HG02852 (cell line): ENCODE measurements at regions not wholly inside any gene's neighbourhood (a gene's known extent, or its start where the extent isn't known, plus 50 kb on each side); places are given as distances from the start of the nearest gene placed in this dataset.
"Not testable (repeated sequence)": the region's sequence is repeated elsewhere in the genome, so short reads cannot be mapped to it uniquely, and the experiment has no call there.

Experiments used
- ATAC-seq: cut with Tn5 transposase; IDR thresholded peaks from one replicate; pipeline ENCODE4 v1.9.1; 2021; ENCODE audit warnings: mild to moderate bottlenecking, moderate library complexity; ENCODE audit not compliant: unreplicated experiment

GRCh38 chr6:19712012-19712688, 125.0 kb upstream of the ID4 start:
- no peak for ATAC-seq

GRCh38 chr6:19712998-19713397, 124.2 kb upstream of the ID4 start:
- no peak for ATAC-seq

GRCh38 chr6:19713411-19713810, 123.8 kb upstream of the ID4 start:
- no peak for ATAC-seq

GRCh38 chr6:19713984-19714383, 123.2 kb upstream of the ID4 start:
- no peak for ATAC-seq

DNA sequence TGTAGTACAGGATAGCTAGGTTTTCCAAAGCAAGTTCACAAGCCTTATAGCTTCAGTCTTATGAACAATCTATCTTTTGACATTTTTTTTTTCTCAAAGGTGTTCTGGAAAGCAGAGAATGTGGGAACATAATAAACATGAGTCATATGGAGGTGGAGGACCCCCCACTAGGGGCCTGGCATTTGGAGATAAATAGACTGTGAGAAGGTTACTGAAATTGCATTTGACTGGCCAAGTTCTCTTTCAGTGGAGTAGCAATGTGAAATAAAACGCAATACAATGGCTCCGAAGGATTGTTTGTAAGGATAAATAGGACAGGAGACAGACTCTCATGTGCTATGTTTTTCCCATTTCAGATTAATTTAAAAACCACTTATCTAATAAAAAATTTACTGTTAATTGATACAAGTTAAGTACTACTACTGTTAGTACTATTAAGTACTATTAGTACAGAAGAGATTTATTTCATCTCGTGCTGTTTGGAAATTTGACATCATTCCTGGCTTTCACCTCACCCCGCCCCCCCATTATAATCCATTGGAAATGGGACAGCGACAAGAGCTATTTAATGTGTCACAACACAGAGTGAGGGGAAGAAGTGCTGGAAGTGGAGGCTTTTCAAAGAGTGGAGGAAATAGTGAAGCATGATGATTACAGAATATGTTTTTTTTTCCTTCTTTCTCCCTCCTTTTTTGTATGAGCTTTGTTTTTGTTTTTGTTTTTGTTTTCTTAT, 122.6 kb upstream of the ID4 start:
- no peak for ATAC-seq

DNA sequence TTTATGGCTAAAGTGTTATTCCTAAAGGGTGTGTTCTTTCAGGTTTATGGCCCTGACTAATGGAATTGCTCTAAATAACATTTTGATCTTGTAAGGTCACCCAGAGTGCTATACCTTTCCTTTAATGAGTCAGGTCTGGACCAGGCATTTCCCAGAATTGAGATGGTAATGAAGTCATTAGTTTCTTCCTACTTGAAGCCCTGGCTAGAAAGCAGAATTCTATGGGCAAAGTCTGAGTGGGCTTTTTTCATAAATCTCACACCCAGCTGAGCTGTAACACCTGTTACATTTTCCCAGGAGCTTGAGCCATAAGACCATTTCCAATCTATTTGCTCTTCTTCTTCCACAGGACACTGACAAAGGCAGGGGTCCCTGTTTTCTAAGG, 122.0 kb upstream of the ID4 start:
- no peak for ATAC-seq

DNA sequence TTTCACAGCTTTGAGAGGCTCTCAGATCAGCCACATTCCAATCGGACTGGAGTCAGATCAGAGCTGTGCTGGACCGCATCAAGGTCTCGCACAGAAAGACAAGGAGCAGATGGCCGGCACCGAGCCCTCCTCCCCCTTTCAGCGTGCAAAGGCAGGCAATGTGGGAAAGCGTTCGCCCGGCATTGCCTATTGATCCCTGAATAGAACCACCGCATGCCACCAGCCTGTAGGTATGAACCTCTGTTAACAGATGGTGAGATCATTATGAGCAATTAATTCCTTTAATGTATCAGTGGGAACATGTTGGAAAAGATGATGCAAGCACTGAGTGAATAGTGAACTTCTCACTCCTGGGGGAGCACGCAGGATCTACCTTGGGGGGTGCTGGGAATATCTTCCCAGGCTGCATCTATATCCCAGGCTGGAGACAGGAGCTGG, 117.5 kb upstream of the ID4 start:
- no peak for ATAC-seq

DNA sequence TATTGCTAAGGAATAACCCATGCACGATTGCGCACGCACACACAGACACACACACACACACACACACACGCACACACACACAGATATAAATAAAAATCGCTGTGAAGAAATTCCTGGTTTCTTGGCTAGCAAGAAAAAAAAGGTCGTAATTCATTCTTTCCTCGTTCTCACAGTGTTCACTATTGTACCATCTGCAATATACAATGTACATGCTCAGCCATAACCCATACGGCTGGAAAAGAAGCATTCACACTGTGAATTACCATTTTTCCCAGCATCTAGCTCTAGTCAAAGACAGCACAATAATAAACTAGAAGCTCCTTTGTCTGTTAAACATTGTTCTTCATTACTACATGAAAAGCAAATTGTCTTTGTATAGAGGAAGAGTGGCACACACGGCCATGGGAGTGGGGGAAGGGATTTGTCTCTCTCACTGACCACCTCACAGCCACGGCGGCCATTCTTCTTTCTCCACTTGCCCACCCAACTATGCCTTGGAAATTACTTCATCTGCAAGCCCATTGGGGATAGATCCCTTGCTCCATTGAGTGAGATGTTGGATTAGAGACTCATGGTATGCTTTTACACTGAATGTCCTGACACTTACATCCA, 115.3 kb upstream of the ID4 start:
- ATAC-seq, result no peak

GRCh38 chr6:19722999-19723398, 114.2 kb upstream of the ID4 start:
- no peak for ATAC-seq

DNA sequence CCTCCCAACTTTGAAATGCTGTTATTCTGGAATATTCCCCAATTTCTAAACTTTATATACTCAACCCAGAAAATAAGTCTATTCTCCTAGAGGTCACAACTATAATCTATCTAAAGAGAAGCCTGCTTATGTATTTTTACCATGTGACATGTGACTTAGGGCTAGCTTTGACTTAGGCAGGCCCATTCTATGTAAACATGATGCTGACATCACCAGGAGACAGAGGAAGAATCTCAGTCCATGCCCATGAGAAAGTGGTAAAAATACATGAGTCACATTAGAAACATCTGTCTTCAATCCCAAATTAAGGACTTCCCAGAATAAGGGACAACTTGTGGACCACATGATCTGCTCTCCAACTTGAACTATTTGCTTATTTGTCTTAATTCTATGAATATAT, 113.6 kb upstream of the ID4 start:
- ATAC-seq, result no peak

DNA sequence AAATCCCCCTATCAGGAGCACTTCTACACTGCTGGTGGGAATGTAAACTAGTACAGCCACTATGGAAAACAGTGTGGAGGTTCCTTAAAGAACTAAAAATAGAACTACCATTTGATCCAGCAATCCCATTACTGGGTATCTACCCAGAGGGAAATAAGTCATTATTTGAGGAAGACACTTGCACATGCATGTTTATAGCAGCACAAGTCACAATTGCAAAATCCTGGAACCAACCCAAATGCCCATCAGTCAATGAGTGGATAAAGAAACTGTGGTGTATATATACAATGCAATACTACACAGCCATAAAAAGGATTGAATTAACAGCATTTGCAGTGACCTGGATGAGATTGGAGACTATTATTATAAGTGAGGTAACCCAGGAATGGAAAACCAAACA, 111.7 kb upstream of the ID4 start:
- ATAC-seq, result not testable (repeated sequence)

- no peak for ATAC-seq
Measured at GRCh38 chr6:19731282-19731681, 105.9 kb upstream of the ID4 start.

DNA sequence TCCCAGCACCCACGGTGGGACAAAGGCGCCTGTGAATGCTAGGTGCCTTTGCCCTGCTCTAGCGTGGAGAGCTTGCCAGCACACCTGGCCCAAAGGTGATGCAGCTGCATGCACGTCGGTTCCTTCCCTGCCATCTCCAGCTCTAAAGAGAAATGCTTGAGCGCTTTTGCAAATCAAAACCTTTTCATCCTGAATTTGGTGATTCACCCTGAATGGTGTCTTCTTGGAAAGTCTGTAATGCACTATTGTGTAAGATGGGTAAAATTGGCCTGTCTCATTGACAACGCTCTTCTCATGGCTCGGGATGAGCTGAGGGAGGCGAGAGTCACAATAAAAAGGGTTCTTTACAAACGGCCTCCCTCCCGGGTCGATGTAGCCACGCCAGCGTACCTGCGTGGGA, 103.1 kb upstream of the ID4 start:
- no peak for ATAC-seq

- no peak for ATAC-seq
Measured at GRCh38 chr6:19734519-19734918, 102.7 kb upstream of the ID4 start.

- ATAC-seq, result no peak
Measured at GRCh38 chr6:19736066-19736465, 101.1 kb upstream of the ID4 start.

DNA sequence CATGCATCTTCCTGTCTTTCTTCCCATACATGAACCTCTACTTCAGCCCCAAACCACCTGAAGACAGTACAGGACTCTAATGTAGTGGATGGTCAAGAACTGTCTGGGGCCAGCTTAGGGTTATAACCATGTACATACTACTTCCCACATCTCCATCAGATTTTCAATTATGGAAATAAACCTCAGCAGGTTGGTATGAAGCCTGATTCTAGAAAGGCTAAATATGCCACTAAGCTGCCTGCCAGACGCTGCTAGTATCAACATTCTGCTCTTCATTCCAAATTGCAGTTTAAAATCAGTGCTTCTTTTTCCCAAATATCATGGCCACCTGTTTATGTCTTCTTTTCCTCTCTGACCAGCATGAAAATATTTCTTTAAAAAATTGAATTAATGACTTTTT, 99.2 kb upstream of the ID4 start:
- ATAC-seq, result no peak

GRCh38 chr6:19749722-19750121, 87.4 kb upstream of the ID4 start:
- no peak for ATAC-seq

- ATAC-seq, result no peak
Measured at GRCh38 chr6:19752746-19753145, 84.4 kb upstream of the ID4 start.

- no peak for ATAC-seq
Measured at GRCh38 chr6:19753826-19754225, 83.3 kb upstream of the ID4 start.

DNA sequence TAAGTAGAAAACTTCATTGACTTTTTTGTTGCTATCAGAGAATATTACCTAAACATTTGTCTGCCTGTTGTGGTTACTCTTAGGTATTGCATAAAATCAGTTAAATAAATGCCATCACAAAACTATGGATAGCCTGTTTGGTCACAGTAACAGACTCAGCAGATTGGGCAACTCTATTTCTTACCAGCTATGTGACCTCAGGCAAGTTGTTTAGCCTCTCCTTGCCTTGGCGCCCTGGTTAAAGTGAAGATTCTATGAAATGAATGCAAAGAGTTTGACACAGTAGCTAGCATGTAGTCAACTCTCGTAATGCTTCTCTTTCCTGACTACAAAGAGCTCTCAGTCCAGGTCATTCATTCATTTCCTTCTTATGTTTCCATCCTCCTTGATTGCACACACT, 82.5 kb upstream of the ID4 start:
- ATAC-seq, result no peak

DNA sequence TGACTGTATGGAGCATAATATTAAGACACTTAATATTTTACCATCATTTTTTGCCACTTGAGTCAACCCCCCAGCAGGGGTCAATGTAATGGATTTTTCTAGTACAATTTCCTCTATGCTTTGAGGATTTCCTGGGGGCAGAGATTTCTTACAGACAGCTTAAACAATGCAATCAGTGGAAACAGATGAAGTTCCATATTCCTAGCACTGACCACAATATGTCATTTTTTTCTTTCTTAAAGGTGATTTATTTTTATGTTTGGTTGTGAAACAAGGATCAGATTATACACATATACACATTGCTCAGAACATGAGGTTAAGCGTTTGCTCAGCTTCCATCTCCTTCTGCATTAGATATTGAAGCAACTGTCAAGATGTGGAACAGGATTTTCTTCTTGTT, 82.0 kb upstream of the ID4 start:
- no peak for ATAC-seq

GRCh38 chr6:19757036-19757435, 80.1 kb upstream of the ID4 start:
- no peak for ATAC-seq
